MCF 10A (cell line): ENCODE measurements at regions not wholly inside any gene's neighbourhood (a gene's known extent, or its start where the extent isn't known, plus 50 kb on each side); places are given as distances from the start of the nearest gene placed in this dataset.

Source experiments
- BruUV-seq: library from RNA; stranded (reverse); fragments of 400-500 nt; replicated peaks from 2 replicates; lab custom pipeline; 2021; lab: Mats Ljungman, UMichigan
- CTCF ChIA-PET: fragments of 300-600 bp; sonication (Branson Sonifier 250); formaldehyde crosslinking; extraction: SDS; loops from one replicate; lab custom pipeline; 2021; ENCODE audit warnings: antibody characterized with exemption, inconsistent platforms; lab: Yijun Ruan, JAX
- POLR2A ChIA-PET: fragments of 300-600, 350-650 bp; sonication (Branson Sonifier 250); formaldehyde crosslinking; extraction: SDS; loops from one replicate; lab custom pipeline; 2020; ENCODE audit warnings: antibody characterized with exemption, inconsistent platforms; lab: Yijun Ruan, JAX
- DNase-seq: peaks from one replicate; pipeline ENCODE4 v3.0.0-alpha.2; 2018; ENCODE audit not compliant: unreplicated experiment
- H3K27ac Mint-ChIP-seq: one replicate; pipeline ENCODE4 v1.8.0; 2022; ENCODE audit warnings: mild to moderate bottlenecking, low read depth, mixed read lengths; ENCODE audit not compliant: unreplicated experiment
- H3K27me3 Mint-ChIP-seq: one replicate; pipeline ENCODE4 v1.8.0; 2022; ENCODE audit warnings: mixed read lengths; ENCODE audit not compliant: insufficient read depth, unreplicated experiment
- H3K36me3 Mint-ChIP-seq: one replicate; pipeline ENCODE4 v1.8.0; 2022; ENCODE audit warnings: mild to moderate bottlenecking, moderate library complexity, mixed read lengths; ENCODE audit not compliant: insufficient read depth, unreplicated experiment
- H3K4me1 Mint-ChIP-seq: one replicate; pipeline ENCODE4 v1.8.0; 2022; ENCODE audit warnings: mixed read lengths; ENCODE audit not compliant: insufficient read depth, unreplicated experiment
- H3K4me3 Mint-ChIP-seq: one replicate; pipeline ENCODE4 v1.8.0; 2022; ENCODE audit warnings: mild to moderate bottlenecking, moderate library complexity, mixed read lengths; ENCODE audit not compliant: unreplicated experiment
- H3K9me3 Mint-ChIP-seq: one replicate; pipeline ENCODE4 v1.8.0; 2022; ENCODE audit warnings: mixed read lengths; ENCODE audit not compliant: unreplicated experiment
- CTCF ChIP-seq: fragments of 200-600 bp; IDR thresholded peaks from one replicate; pipeline ENCODE4 v1.8.0; 2022; ENCODE audit warnings: antibody characterized with exemption, mild to moderate bottlenecking; ENCODE audit not compliant: unreplicated experiment
- intact Hi-C: fragments of 100-400 bp; cut with micrococcal nuclease; formaldehyde crosslinking; loops from 2 replicates; pipeline ENCODE4 v1.14.1; 2022

- ChIA-PET CTCF (interaction anchor here (1.2 kb wide), 1 partner anchor 10 kb away, joined by 4 read pairs; no protein-coding TSS in a partner anchor), POLR2A (no interaction called here)
- Mint-ChIP-seq H3K27me3 (no peaks in the 10 kb centered on the region), H3K4me3 (no peak overlapping the region), H3K36me3 (no peaks in the 10 kb centered on the region), H3K27ac (no peak overlapping the region), H3K4me1 (no peaks in the 10 kb centered on the region), H3K9me3 (no peaks in the 10 kb centered on the region)
- intact Hi-C loops = no loop called here
- no peak for DNase-seq
- BruUV-seq = no TSS peak
- no peak for TF ChIP-seq CTCF
Measured at GRCh38 chr11:36930256-36930655, 332.2 kb upstream of the RAG2 start.

GRCh38 chr11:36929401-36929800 lies 331.4 kb upstream of the RAG2 start:
- ChIA-PET CTCF (interaction anchor here (0.7 to 1.2 kb wide), 3 partner anchors 9 to 17 kb away, joined by 3 to 4 read pairs (median 3); no protein-coding TSS in a partner anchor), POLR2A (no interaction called here)
- DNase-seq = no peak
- Mint-ChIP-seq H3K4me3 (no peak overlapping the region), H3K4me1 (no peaks in the 10 kb centered on the region), H3K36me3 (no peaks in the 10 kb centered on the region), H3K27me3 (no peaks in the 10 kb centered on the region), H3K9me3 (no peaks in the 10 kb centered on the region), H3K27ac (no peak overlapping the region)
- intact Hi-C loops = no loop called here
- no TSS peak for BruUV-seq
- TF ChIP-seq CTCF = no peak

- Mint-ChIP-seq H3K4me3 (no peak overlapping the region), H3K9me3 (no peaks in the 10 kb centered on the region), H3K36me3 (no peaks in the 10 kb centered on the region), H3K27ac (no peak overlapping the region), H3K27me3 (no peaks in the 10 kb centered on the region), H3K4me1 (no peaks in the 10 kb centered on the region)
- DNase-seq = no peak
- intact Hi-C loops = no loop called here
- ChIA-PET POLR2A (no interaction called here), CTCF (no interaction called here)
- no TSS peak for BruUV-seq
- TF ChIP-seq CTCF = no peak
Measured at GRCh38 chr11:36928621-36929020, 330.6 kb upstream of the RAG2 start.

GRCh38 chr11:36899800-36900199 lies 301.8 kb upstream of the RAG2 start:
- intact Hi-C loops = no loop called here
- no peaks in the 10 kb centered on the region for H3K9me3 Mint-ChIP-seq
- no peak overlapping the region for H3K27ac Mint-ChIP-seq
- ChIA-PET POLR2A (no interaction called here), CTCF (no interaction called here)
- no peak overlapping the region for H3K4me3 Mint-ChIP-seq
- TF ChIP-seq CTCF = no peak
- H3K27me3 Mint-ChIP-seq = no peaks in the 10 kb centered on the region
- no peaks in the 10 kb centered on the region for H3K36me3 Mint-ChIP-seq
- BruUV-seq = no TSS peak
- no peaks in the 10 kb centered on the region for H3K4me1 Mint-ChIP-seq
- DNase-seq = no peak
